GM13977 (cell line): ENCODE measurements at regions not wholly inside any gene's neighbourhood (a gene's known extent, or its start where the extent isn't known, plus 50 kb on each side); places are given as distances from the start of the nearest gene placed in this dataset.
"Not testable (repeated sequence)": the region's sequence is repeated elsewhere in the genome, so short reads cannot be mapped to it uniquely, and the experiment has no call there.

Experiments used
- DNase-seq: peaks from one replicate; pipeline ENCODE4 v3.0.0; 2012; ENCODE audit warnings: low spot score
- in situ Hi-C: fragments of 300-500 bp; cut with MboI; formaldehyde crosslinking; loops from one replicate; pipeline ENCODE4 v1.12.0; 2022; ENCODE audit warnings: low sequenced_read_pairs, low pct_unique_long_range_greater_than_20kb, mixed read lengths, inconsistent platforms; ENCODE audit not compliant: unreplicated experiment
- TF ChIP-seq, protein P1 (sequence below): IDR thresholded peaks from 2 replicates; pipeline ENCODE4 v1.5.1; 2012; ENCODE audit warnings: mild to moderate bottlenecking, control low read depth; ENCODE audit not compliant: insufficient read depth; ENCODE audit errors: extremely low read depth, missing control alignments

DNA sequence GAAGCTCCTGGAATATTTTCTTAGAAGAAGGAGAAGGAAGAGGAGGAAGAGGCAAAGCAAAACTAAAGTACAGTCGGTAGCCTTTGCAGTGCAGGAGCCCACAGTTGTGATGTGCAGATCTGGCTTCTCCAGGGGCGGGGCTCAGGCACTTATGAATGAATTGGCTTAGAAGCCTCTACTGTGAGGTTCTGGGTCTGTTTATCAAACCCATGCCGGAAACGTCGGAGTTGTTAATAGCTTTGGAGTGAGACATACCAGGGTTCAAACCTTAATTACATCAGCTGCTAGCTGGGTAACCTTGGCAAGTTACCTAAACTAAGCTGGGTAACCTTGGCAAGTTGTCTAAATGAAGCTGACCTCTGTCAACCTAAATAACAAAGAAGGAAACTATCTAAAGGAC is 89.3 kb upstream of the PITRM1 start:
- DNase-seq = no peak
- in situ Hi-C loops = no loop called here
- TF ChIP-seq, protein P1, sequence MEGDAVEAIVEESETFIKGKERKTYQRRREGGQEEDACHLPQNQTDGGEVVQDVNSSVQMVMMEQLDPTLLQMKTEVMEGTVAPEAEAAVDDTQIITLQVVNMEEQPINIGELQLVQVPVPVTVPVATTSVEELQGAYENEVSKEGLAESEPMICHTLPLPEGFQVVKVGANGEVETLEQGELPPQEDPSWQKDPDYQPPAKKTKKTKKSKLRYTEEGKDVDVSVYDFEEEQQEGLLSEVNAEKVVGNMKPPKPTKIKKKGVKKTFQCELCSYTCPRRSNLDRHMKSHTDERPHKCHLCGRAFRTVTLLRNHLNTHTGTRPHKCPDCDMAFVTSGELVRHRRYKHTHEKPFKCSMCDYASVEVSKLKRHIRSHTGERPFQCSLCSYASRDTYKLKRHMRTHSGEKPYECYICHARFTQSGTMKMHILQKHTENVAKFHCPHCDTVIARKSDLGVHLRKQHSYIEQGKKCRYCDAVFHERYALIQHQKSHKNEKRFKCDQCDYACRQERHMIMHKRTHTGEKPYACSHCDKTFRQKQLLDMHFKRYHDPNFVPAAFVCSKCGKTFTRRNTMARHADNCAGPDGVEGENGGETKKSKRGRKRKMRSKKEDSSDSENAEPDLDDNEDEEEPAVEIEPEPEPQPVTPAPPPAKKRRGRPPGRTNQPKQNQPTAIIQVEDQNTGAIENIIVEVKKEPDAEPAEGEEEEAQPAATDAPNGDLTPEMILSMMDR = no peak

GRCh38 chr10:3260066-3260834 is 87.7 kb upstream of the PITRM1 start:
- in situ Hi-C loops = no loop called here

GRCh38 chr10:3259499-3259898 is 86.9 kb upstream of the PITRM1 start:
- TF ChIP-seq, protein P1 = no peak
- DNase-seq = no peak
- in situ Hi-C loops = no loop called here

More at GRCh38 chr10:3260066-3260834, 87.7 kb upstream of the PITRM1 start:
- TF ChIP-seq, protein P1 = no peak
- no peak for DNase-seq

DNA sequence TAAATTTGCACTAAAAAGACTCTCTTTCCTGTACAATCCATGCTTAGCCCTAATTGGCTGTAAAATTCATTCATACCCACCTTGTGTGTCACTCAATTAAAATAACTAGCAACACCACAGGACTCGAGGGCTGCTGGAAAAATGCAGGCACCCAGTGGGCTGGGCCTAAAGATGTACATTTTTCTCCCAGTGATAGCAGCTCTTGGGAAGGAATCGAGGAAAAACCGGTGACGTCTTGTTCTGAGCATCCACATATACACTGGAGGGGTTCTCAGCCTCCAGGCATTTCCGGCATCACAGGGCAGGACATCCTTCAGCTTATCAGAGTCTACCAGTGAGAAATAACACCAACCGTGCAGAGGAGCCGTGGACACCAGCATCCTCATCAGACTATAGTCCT is 85.8 kb upstream of the PITRM1 start:
- TF ChIP-seq, protein P1 = no peak
- in situ Hi-C loops = no loop called here
- DNase-seq = no peak

- TF ChIP-seq, protein P1 = no peak
- DNase-seq = no peak
- in situ Hi-C loops = no loop called here
These were observed 83.0 kb upstream of the PITRM1 start for GRCh38 chr10:3255616-3256015.

- in situ Hi-C loops = no loop called here
- TF ChIP-seq, protein P1 = no peak
These were observed 82.5 kb upstream of the PITRM1 start for GRCh38 chr10:3255075-3255474.

DNA sequence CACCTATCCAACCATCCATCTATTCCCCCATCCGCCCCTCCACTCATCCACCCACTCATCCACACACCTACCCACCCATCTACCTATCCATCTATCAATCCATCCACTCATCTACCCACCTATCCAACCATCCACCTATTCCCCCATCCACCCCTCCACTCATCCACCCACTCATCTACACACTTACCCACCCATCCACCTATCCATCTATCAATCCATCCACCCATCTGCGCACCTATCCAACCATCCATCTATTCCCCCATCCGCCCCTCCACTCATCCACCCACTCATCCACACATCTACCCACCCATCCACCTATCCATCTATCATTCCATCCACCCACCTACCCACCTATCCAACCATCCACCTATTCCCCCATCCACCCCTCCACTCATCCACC is 81.4 kb upstream of the PITRM1 start:
- in situ Hi-C loops, DNase-seq: not testable (repeated sequence)

More at GRCh38 chr10:3255075-3255474, 82.5 kb upstream of the PITRM1 start:
- no peak for DNase-seq
